ENCODE measurements at regions not wholly inside any gene's neighbourhood (a gene's known extent, or its start where the extent isn't known, plus 50 kb on each side); places are given as distances from the start of the nearest gene placed in this dataset.

- TF ChIP-seq CTCF (IDR thresholded peaks at IDR 0.05): no peak
- TF ChIP-seq EP300 (IDR thresholded peaks at IDR 0.05): no peak
- TF ChIP-seq POLR2A (IDR thresholded peaks at IDR 0.05): no peak
- no peak for TF ChIP-seq POLR2AphosphoS5 (IDR thresholded peaks at IDR 0.05)
Measured at GRCh38 chr2:134132490-134132857, 121.4 kb upstream of the MGAT5 start.
